NCI-H82 treated with DMSO at 0.1 percent for 48 hours (cell line): ENCODE measurements at regions not wholly inside any gene's neighbourhood (a gene's known extent, or its start where the extent isn't known, plus 50 kb on each side); places are given as distances from the start of the nearest gene placed in this dataset.

ENCODE experiments used
- DNase-seq: peaks from one replicate; lab custom pipeline; 2025; ENCODE audit not compliant: unreplicated experiment; lab: John Stamatoyannopoulos, UW

DNA sequence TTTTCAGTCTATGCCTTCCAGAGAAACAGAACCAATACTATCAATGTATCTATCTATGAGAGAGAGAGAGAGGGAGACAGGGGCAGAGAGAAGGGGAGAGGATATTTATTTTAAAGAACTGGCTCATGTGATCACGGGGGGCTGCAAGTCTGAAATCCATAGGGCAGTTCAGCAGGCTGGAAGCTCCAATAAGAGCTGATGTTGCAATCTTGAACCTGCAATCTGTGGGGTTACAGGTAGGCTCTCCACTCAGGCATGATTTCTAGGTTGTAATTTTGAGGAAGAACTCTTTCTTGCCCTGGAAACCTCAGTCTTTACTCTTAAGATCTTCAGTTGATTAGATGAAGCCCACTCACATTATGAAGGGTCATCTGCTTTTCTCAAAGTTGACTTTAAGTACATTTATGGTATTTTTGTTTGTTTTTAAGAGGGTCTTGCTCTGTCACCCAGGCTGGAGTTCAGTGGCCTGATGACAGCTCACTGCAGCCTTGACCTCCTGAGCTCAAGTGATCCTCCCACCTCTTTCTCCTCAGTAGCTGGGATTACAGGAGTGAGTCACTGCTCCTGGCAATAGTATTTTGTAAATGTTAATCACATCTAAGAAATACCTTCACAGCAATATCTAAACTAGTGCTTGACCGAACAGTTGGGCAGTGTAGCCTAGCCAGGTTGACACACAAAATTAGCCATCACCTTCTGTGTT is 376.4 kb downstream of the FGF9 start:
- DNase-seq, result no peak

DNA sequence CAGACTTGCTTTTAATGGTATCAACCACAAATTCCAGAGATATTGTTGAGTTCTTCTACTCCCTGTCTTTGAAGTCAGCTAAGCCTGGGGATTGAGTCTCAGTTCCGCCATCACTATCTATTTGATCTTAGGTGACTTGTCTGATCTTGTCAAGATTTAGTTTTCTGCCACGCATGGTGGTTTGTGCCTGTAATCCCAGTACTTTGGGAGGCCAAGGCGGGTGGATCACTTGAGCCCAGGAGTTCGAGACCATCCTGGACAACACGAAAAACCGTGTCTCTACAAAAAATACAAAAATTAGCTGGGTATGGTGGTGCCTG is 376.9 kb downstream of the FGF9 start:
- no peak for DNase-seq

DNA sequence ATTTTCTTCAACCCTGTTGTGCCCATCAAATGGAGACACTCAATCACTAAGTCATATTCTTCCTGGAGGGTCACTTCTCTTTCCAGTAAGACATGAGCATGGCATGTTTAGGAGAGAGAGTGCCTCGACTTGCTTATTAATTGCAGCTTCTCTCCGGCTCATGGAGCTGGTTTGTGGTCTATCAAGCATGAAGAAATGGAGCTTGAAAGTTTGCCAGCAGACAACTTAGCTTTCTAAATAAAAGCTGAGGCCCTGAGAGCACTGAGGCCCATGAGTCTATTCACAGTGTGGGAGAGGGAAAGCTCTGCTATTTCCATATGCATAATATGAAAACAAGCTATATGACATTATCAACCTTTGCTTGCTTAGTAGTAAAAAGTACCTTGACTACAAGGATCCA is 378.5 kb downstream of the FGF9 start:
- no peak for DNase-seq

DNA sequence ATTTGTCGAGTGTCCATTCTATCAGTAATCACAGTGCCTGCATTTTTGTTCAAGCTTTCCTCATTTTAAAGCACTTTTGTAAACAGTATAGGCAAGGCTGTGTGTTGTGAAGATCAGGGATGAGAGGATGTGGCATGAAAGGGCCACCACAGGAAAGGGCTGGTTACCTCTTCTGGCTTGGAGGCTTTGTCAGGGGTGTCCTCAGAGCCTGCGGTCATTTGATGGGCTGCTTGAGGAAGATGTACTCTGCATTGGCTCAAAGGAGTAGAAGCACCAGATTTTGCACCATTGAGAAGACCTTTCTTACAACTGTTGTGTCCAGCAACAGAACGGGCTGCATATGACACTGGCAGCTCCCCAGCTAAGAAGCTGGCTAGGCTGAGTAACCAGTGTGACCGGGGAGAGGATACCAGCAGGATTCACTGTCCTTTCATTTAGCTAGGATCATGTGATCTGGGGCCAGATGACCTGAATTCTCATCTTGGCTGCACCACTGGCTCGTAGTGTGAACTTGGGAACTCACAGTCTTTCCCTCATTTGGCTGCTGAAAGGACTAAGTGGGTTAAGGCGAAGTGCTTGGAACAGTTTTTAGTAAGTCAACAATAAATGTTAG is 380.2 kb downstream of the FGF9 start:
- DNase-seq, result no peak

GRCh38 chr13:22053053-22053452 is 382.2 kb downstream of the FGF9 start:
- no peak for DNase-seq

GRCh38 chr13:22055259-22055658 is 384.4 kb downstream of the FGF9 start:
- DNase-seq, result no peak

DNA sequence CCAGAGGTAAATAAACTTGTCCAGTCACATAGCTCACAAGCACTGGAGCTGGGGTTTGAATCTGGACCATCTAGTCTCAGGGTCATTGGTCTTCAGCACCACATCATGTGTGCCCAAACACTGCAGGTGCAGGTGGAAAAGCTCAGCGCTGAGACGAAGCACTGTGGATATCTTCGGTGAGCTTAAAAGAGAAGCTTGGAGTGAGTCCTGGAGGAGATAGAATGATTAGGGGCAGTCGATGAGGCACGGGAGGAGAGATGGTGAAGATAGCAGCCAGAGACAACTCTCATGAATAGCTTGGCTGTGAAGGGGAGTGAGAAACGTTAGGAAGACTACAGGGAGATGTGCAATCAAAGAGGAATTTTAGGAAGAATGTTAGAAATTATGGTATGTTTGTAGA is 389.3 kb downstream of the FGF9 start:
- no peak for DNase-seq

DNA sequence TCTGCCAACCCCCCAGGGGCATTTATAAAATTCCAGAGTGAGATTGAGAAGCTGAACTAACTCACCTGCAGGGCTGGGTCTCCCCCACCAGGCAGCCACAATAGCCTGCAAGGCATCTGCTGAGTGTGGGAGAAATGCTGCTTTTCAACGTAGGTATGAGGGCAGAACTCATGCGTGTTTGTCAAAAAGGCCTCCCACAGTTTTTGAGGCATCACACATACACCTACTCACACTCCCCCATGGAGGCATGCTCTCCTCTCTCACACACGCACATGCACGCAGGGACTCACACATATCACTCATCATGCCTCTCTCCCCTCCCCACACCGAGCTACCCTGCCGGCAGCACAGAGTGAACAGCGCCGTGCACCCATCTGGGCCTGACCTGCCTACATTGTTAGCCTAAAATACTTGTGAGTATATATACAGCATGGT is 390.5 kb downstream of the FGF9 start:
- no peak for DNase-seq

DNA sequence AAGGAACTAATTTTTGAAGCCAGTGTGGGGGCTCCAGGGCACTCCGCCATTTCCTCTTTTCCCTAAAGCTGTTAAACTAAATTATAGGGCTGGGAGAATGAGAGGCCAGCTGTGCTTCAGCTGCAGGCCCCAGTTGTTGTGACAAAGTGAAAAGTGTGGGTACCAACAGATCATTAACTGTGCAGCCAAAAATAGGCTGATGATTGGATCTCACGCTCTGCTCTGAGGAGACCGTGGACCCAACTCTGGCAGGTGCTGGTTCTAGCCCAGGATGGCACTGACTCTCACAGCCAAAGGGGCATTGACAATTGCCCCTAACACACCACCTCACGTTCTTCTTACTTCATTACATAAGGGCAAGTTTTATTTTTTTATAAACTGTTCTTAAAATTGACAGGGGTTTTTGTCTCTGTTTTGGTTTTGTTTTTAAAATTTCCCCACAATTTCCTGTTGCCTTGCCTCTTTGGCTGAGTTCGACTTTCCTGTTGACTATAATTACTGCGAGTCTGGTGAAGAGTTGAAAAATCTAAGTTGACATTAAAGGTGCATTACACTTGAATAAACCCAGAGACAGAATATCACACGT is 391.0 kb downstream of the FGF9 start:
- DNase-seq, result no peak

DNA sequence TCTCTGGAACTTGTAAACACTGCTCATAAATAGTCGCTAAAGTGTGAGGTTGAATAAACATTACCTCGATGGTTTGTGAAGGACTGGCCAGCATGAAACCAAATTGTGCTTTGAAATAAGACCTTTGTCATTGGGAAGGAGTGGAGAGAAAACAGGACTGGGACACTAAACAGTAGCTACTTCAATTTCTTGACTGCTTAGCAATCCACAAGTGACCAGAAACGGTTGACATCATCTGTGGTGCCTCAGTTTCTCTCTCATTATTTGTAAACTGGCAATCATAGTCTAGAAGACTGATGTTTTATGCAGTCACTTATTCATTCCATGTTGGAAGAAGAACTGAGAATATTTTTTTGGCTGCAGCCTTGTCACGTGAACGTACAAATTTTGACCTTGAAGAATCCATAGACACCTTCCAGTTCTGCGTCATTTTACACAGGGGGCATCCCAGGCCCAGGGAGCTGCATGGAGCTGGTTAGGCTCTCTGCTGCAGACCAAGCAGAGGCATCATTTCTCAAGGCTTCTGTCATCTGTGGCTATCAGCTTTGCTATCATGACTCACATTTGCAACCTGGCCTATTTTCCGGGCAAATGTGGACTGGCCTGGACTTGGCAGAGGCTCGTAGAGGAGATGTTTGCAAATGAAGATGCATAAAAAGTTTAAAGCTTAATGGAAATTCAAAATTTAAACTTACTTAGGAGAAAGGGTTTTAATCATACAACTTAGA is 391.8 kb downstream of the FGF9 start:
- no peak for DNase-seq

GRCh38 chr13:22063416-22064124 is 392.7 kb downstream of the FGF9 start:
- DNase-seq, result no peak

DNA sequence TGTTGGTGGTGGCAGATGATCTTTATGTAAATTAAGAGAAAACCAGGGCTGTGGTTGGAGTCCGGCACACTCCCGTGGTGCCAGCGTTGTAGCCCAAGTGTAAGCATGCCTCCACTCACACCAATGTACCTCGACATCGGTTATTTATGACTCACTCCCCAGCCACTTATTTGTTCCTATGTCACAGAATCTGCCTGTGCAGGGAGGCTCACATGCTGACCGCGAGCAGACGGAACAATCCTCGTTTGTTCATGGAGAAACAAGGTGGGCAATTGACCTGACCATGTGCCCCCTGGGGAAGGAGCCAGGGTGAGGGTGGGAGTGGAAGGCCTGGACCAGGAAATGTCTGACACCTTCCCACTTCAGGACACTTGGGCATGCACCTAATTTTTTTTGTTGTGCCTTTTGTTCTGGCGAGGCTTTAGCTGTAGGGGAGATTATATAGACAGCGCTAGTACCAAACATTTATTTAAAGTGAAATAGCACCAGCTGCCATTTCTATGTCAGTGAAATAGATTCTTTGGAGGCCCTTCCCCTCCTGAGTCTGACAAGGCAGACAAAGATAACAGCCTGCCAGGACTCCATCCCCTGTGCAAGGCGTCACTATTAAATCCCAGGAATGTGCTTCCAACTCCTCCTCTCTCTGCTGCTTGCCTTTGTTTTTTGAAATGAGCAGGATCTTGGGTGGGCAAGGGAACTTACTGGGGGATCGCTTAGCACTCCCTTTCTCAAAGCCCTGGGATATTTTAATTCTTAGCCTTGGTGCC is 394.2 kb downstream of the FGF9 start:
- DNase-seq, result no peak

DNA sequence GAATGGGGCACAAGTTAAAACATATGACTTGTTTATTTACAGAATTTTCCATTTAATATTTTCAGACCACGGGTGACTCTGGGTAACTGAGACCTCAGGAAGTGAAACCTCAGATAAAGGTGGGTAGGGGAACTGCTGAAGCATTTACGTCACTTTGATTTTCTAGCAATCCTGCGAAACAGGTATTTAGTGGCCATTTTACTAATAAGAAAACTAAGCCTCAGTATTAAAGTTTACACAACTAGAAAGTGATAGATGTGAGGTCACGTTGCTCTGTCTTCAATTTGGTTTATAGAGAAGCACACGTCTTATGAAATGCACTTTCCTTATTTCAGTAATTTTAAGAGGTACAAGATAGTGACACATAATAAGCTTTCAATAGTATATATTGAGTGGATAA is 402.8 kb downstream of the FGF9 start:
- no peak for DNase-seq

DNA sequence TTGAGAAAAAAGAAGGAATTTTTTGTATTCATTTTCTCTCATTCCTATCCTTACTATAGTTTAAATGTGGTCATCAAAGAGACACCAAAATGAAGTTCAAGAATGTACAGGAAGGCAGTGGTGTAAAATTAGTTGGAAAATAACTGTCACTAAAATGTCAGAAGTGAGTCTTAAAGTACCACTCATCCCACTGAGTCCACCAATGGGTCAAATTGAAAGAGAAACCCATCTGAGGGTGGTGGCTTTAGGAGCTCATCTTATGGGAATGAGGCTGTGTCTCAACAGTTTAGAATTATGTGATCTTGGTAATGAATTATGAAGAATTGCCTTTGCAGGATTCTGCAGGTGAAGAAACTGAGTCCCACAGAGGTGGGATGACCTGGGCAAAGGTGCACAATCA is 403.5 kb downstream of the FGF9 start:
- no peak for DNase-seq

DNA sequence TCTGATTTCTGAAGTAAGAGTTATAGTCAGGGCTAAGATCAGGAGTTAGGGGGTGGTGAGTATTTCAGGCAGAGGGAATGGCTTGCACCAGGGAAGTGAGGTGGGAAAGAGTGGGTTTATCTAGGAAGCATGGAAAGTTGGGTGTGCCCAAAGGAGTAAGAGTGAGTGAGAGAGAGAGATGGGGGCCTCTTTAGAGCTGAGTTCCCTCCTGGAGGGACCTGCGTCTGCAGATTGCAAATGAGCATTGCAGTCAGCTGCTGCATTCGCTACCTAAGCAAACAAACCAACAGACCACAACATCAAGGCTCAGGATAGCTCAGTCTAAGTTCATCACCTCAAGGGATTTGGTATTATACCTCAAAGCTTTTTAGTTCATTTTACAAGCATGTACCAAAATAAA is 405.8 kb downstream of the FGF9 start:
- DNase-seq, result no peak

DNA sequence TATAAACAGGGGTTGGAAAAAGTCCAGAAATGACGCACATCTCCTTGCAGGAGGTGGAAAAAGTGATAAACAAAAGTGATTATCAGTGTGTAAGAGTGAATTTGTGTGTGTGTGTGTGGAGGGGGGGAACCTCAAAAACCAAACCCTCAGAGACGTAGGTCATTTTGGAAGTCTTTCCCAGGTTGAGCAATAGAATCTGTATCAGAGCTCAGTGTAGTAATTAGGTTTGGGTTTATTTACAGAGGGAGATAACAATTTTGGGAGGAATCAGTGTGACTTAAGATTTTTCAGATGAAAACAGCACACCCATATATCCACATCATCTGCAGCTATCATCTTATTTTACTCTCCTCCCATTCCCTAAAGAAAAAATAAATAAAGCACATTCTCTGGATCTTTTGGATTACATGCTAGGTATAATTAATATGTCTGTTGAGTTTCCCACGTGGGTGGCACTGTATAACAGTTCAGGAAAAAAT is 406.4 kb downstream of the FGF9 start:
- no peak for DNase-seq

DNA sequence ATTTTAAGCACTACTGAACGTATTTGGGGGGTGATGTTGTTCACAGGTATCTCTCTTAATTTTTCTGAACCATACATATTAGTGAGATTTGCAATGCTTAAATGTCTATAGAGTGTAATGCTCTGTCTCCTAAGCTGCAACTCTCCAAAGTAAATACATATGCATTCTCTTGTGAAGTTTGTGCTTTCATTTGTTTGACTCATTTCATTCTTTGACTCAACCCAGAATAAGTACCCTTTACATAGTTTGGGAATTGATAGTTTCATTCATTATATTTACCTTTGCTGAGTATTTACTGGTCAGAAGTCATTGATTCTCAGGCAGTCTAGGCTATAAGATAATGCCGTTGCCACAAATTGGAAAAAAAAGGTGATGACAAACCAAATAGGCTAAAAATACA is 406.9 kb downstream of the FGF9 start:
- no peak for DNase-seq

DNA sequence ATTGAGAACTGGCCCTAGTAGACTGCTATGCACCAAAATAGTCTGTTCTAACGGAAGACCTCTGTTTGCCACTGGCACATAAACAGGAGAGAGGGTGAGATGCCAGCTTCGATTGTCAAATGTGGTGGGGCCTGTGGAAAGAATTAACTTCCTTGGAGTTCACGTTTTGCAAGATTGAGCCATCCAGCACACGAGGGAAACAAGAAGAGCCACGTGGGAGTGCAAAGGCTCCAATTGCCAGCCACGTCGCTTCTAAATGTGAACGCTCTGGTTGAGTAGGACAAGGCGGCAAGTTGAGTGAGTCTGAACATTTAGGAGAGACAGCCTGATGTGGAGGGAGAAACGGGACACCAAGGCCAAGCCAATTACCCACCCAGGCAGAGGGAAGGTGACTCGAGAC is 409.1 kb downstream of the FGF9 start:
- DNase-seq, result no peak

- DNase-seq, result no peak
These were observed 410.0 kb downstream of the FGF9 start for GRCh38 chr13:22080832-22081231.

GRCh38 chr13:22081430-22081829 is 410.6 kb downstream of the FGF9 start:
- DNase-seq, result no peak

- DNase-seq, result no peak
These were observed 411.2 kb downstream of the FGF9 start for GRCh38 chr13:22082030-22082429.
